HG02884 (cell line): ENCODE measurements at regions not wholly inside any gene's neighbourhood (a gene's known extent, or its start where the extent isn't known, plus 50 kb on each side); places are given as distances from the start of the nearest gene placed in this dataset.
"Not testable (repeated sequence)": the region's sequence is repeated elsewhere in the genome, so short reads cannot be mapped to it uniquely, and the experiment has no call there.

Experiments
- ATAC-seq: cut with Tn5 transposase; IDR thresholded peaks from one replicate; pipeline ENCODE4 v1.9.1; 2021; ENCODE audit warnings: mild to moderate bottlenecking, moderate library complexity; ENCODE audit not compliant: unreplicated experiment

- ATAC-seq, result no peak
Observed at GRCh38 chr10:25851548-25851947, 82.5 kb upstream of the MYO3A start.

DNA sequence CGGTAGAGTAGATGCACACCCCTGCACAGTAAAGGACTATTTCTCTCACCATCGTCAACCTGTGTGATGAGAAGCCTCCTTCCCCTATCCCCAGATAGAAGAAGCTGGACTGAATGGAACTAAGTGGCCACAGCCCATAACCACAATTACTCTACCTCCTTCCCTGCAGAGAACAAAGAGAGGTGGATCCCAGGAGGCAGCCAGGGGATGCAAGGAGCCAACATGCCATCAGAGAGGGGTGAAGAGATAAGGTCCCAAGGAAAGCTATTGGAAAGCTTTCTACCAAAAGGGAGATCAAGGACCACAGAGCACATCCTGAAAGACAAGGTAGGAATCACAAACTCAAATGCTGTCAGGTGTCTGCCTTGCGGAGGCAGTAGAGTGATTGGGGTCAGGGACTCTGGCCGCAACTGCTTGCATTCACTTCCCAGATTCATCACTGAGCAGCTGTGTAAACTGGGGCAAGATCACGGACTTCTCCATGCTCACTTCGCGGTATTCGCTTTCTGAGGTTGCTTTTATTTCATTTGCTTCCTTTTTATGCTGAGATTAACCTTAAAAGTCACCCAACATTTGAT lies 81.6 kb upstream of the MYO3A start:
- ATAC-seq, result no peak

DNA sequence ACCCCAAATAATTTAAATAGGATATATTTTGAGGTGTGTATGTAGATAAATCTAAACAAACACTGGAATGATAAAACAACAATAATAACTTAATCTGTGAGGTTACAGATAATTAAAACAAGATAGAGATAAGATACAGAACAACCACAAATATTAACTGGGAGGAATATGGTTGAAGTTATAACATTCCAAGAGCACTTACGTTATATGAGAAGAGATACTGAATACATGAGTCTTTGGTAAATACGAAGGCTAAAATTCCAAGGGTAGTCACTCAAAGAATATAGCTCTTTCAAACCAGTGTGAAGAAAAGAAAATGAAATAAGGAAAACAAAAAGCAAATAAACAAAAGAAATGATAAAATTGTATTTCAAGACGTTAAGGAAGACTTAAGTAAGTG lies 76.0 kb upstream of the MYO3A start:
- ATAC-seq, result no peak

DNA sequence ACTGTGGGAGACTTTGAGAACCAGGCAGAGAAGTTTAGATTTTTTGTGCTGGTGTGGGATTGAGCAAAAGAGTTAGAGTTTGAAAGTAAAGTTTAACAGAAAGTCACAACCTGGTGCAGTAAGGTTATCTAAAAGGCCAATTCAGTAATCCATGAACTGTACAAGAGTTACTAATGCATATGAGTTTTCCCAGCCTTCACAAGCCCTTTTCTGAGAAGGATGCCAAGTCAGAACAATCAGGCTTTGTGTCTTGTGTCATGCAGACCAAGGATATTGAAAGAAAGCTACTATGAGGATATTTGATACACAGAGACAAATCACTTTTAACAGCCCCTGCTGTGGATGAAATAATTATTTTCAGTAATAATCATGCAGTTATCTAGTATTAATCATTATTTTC lies 68.8 kb upstream of the MYO3A start:
- ATAC-seq, result no peak

DNA sequence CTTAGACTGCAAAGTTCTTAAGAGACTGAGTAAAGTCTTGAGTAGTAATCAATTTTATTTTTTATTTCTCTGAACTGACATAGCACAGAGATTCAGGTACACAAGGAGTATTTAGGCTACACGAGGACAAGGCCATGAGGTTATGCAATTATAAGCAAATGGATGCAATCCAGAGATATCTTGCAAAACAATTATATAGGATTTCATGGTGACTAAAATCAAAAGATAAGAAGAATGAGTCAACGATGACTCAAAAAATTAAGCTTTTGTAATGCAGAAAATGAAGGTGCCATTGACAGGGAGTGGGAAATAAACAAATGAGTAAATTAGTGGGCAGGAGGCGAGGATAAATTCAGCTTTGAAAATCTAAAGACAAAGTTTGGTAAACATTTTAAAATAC lies 66.7 kb upstream of the MYO3A start:
- ATAC-seq, result no peak

GRCh38 chr10:25869067-25869591 lies 64.9 kb upstream of the MYO3A start:
- ATAC-seq, result no peak

DNA sequence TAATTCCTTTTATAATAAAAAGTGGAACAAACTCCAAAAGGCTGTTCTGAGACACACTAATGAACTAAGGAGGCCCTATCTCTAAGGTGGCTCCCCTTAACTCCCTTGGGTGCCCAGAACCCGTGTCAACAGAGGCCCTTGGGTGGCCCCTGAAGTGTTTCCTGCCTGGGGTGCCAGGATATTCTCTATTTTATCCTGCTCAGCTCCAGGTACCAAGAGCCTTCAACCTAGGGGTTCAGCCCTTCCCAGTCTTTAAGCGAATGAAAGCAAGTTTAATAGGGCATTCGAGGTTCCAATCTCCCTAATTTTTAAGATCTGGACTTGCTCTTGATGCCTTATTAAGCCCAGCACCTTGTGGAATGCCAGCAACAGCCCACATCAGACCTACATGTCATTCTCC lies 64.4 kb upstream of the MYO3A start:
- ATAC-seq, result no peak

DNA sequence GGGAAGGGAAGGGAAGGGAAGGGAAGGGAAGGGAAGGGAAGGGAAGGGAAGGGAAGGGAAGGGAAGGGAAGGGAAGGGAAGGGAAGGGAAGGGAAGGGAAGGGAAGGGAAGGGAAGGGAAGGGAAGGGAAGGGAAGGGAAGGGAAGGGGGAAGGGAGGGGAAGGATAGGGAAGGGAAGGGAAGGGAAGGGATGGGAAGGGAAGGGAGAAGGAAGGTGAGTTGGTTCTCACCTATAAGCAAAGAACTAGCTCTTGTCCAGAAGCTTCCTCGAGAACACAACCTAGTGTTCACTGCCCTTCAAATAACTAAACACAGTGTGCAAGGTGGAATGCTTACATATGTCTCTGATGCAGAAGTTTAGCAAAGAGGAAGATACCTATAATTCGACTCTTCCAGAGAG lies 59.6 kb upstream of the MYO3A start:
- not testable (repeated sequence) for ATAC-seq

DNA sequence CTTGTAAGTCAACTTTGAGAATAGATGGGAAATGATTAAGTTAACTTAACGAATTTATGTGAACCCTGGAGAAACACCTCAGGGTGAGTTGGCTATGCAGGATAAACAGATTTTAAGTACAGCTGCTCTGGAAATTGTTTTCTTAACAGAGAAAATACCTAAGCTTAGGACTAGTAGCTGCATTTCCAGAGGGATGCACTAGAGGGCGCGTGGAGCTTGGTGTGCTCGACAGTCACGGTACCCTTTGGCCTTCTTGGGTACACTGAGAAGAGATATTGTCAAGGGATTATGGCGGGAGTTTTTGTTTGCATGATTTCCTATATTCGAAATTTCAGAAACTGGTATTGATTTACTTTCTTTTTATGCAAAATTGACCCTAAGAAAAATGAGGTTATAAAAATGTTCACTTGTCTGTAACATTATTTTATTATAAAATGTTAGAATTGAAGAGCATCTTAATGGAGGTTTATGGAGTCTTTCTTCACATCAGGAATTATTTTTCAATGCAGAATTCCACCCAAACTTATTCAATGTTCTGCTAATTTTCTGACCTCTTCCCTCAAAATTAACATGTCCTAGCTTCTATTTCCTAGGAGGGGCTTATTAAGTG lies 58.4 kb upstream of the MYO3A start:
- ATAC-seq, result peak; percentile 95

- no peak for ATAC-seq
Observed at GRCh38 chr10:25877296-25877695, 56.7 kb upstream of the MYO3A start.
